ENCODE measurements at regions not wholly inside any gene's neighbourhood (a gene's known extent, or its start where the extent isn't known, plus 50 kb on each side); places are given as distances from the start of the nearest gene placed in this dataset.
A peak's percentile ranks its signal among the peaks of the same experiment; 100 is the strongest.

DNA sequence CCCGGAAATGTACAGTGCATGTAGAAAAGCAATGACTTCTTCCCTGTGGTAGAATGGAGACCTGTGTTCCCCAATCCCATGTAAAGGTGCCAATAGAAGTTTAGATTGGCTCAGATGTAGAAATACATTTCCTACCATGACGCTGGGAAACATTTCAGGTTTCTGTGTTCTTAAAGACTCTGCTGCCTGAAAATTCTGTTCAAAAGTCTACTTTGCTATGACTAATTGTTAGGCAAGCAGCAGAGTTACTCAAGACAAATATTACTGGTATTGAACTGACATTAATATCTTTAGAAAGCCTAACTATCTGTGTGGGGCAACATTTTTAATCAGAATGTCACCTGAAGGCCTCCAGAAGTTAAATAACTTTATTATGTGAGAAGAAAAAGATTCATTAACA lies 75.5 kb upstream of the ELL2 start:
- ATAC-seq: no peak

DNA sequence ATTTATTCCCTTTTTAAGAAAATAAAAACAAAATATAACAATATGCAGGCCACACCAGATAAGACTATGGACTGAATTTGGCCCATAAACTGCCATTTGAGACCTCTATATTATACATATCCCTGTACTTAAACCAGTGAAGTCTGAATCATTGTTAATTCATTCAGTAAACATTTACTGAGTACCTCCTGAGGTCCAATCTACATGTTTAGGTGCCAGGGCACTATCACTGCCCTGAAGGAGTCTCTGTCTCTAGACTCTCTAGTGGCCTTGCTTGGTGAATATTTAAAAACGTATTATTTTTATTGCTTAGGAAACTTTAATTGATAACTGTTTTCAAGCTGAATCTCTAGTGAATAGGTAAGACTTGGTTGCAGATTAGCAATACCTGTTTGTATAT lies 74.7 kb upstream of the ELL2 start:
- Histone ChIP-seq H3K27me3 (ENCODE audit: control insufficient read depth, insufficient read depth, low read length) (no peaks in the 10 kb centered on the region), H3K4me1 (ENCODE audit: control insufficient read depth, insufficient read depth, low read length) (no peaks in the 10 kb centered on the region), H3K4me3 (ENCODE audit: low read depth in 2 of 2, low read length in 2 of 2) (no peak overlapping the region), H3K9me3 (ENCODE audit: control insufficient read depth, insufficient read depth, low read depth, low read length) (no peaks in the 10 kb centered on the region), H3K36me3 (ENCODE audit: control insufficient read depth, insufficient read depth, low read length) (no peaks in the 10 kb centered on the region), H3K27ac (ENCODE audit: low read length) (peak overlapping the region; percentile 13; the same call in 1 of the 2 replicates)
- ChIA-PET POLR2A (no interaction called here), CTCF (no interaction called here)
- ATAC-seq: peak; percentile 85
- no peak for DNase-seq (ENCODE audit: low read depth, low spot score)
- BruUV-seq (replicated peaks): no TSS peak
- in situ Hi-C loops (cut with HindIII; ENCODE audit: low pct_unique_long_range_greater_than_20kb, low sequenced_read_pairs): no loop called here
- TF ChIP-seq TCF7L2 (IDR thresholded peaks at IDR 0.05; ENCODE audit: low read depth, low read length) (no peak), SIN3A (IDR thresholded peaks at IDR 0.05; ENCODE audit: borderline replicate concordance, insufficient read depth, low read depth, low read length) (no peak), POLR2AphosphoS5 (IDR thresholded peaks at IDR 0.05; ENCODE audit: low read depth, low read length) (no peak)
- TF ChIP-seq, protein P1, sequence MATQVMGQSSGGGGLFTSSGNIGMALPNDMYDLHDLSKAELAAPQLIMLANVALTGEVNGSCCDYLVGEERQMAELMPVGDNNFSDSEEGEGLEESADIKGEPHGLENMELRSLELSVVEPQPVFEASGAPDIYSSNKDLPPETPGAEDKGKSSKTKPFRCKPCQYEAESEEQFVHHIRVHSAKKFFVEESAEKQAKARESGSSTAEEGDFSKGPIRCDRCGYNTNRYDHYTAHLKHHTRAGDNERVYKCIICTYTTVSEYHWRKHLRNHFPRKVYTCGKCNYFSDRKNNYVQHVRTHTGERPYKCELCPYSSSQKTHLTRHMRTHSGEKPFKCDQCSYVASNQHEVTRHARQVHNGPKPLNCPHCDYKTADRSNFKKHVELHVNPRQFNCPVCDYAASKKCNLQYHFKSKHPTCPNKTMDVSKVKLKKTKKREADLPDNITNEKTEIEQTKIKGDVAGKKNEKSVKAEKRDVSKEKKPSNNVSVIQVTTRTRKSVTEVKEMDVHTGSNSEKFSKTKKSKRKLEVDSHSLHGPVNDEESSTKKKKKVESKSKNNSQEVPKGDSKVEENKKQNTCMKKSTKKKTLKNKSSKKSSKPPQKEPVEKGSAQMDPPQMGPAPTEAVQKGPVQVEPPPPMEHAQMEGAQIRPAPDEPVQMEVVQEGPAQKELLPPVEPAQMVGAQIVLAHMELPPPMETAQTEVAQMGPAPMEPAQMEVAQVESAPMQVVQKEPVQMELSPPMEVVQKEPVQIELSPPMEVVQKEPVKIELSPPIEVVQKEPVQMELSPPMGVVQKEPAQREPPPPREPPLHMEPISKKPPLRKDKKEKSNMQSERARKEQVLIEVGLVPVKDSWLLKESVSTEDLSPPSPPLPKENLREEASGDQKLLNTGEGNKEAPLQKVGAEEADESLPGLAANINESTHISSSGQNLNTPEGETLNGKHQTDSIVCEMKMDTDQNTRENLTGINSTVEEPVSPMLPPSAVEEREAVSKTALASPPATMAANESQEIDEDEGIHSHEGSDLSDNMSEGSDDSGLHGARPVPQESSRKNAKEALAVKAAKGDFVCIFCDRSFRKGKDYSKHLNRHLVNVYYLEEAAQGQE (IDR thresholded peaks at IDR 0.05; ENCODE audit: insufficient read depth in 1 of 2, low read depth in 2 of 2, low read length in 1 of 2): no peak
- TF ChIP-seq, protein P2, sequence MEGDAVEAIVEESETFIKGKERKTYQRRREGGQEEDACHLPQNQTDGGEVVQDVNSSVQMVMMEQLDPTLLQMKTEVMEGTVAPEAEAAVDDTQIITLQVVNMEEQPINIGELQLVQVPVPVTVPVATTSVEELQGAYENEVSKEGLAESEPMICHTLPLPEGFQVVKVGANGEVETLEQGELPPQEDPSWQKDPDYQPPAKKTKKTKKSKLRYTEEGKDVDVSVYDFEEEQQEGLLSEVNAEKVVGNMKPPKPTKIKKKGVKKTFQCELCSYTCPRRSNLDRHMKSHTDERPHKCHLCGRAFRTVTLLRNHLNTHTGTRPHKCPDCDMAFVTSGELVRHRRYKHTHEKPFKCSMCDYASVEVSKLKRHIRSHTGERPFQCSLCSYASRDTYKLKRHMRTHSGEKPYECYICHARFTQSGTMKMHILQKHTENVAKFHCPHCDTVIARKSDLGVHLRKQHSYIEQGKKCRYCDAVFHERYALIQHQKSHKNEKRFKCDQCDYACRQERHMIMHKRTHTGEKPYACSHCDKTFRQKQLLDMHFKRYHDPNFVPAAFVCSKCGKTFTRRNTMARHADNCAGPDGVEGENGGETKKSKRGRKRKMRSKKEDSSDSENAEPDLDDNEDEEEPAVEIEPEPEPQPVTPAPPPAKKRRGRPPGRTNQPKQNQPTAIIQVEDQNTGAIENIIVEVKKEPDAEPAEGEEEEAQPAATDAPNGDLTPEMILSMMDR (IDR thresholded peaks at IDR 0.05): no peak
- intact Hi-C loops (cut with micrococcal nuclease; ENCODE audit: unreplicated experiment): no loop called here

More for the DNA sequence above, 75.5 kb upstream of the ELL2 start:
- no peak overlapping the region for H3K4me3 ChIP-seq (ENCODE audit: low read depth in 2 of 2, low read length in 2 of 2)
- no peak for DNase-seq (ENCODE audit: low read depth, low spot score)
- in situ Hi-C loops (cut with HindIII; ENCODE audit: low pct_unique_long_range_greater_than_20kb, low sequenced_read_pairs) (no loop called here), intact Hi-C loops (cut with micrococcal nuclease; ENCODE audit: unreplicated experiment) (no loop called here)
- no peaks in the 10 kb centered on the region for H3K27me3 ChIP-seq (ENCODE audit: control insufficient read depth, insufficient read depth, low read length)
- BruUV-seq (replicated peaks): no TSS peak
- no peaks in the 10 kb centered on the region for H3K36me3 ChIP-seq (ENCODE audit: control insufficient read depth, insufficient read depth, low read length)
- ChIA-PET CTCF (no interaction called here), POLR2A (no interaction called here)
- no peaks in the 10 kb centered on the region for H3K4me1 ChIP-seq (ENCODE audit: control insufficient read depth, insufficient read depth, low read length)
- H3K9me3 ChIP-seq (ENCODE audit: control insufficient read depth, insufficient read depth, low read depth, low read length): no peaks in the 10 kb centered on the region
- TF ChIP-seq, protein P2 (IDR thresholded peaks at IDR 0.05): no peak
- TF ChIP-seq TCF7L2 (IDR thresholded peaks at IDR 0.05; ENCODE audit: low read depth, low read length) (no peak), SIN3A (IDR thresholded peaks at IDR 0.05; ENCODE audit: borderline replicate concordance, insufficient read depth, low read depth, low read length) (no peak), POLR2AphosphoS5 (IDR thresholded peaks at IDR 0.05; ENCODE audit: low read depth, low read length) (no peak)
- TF ChIP-seq, protein P1 (IDR thresholded peaks at IDR 0.05; ENCODE audit: insufficient read depth in 1 of 2, low read depth in 2 of 2, low read length in 1 of 2): no peak
- no peak overlapping the region for H3K27ac ChIP-seq (ENCODE audit: low read length)
